ENCODE measurements at regions not wholly inside any gene's neighbourhood (a gene's known extent, or its start where the extent isn't known, plus 50 kb on each side); places are given as distances from the start of the nearest gene placed in this dataset.

GRCh38 chr7:38006559-38006958 lies 86.1 kb downstream of the EPDR1 start:
- H3K4me1 Mint-ChIP-seq: peaks cover 6 to 8% of the 10 kb centered on the region in 2 experiments; a peak in 3 of 4 replicates

More at GRCh38 chr7:38006559-38006958, 86.1 kb downstream of the EPDR1 start:
- Histone ChIP-seq H3K79me1 (ENCODE audit: insufficient read depth, low read depth, low read length, poor library complexity, severe bottlenecking) (no peaks in the 10 kb centered on the region), H3K27ac (ENCODE audit: insufficient read length, low read depth, low read length) (no peak overlapping the region), H3K9ac (ENCODE audit: extremely low read depth, insufficient read length, low read length) (no peak overlapping the region), H2BK120ac (ENCODE audit: low read depth, low read length, poor library complexity, severe bottlenecking) (no peak overlapping the region), H2BK15ac (ENCODE audit: low read depth, low read length) (no peak overlapping the region), H3K27me3 (ENCODE audit: insufficient read depth, low read length) (no peaks in the 10 kb centered on the region), H4K91ac (ENCODE audit: insufficient read length, low read depth, low read length) (no peak overlapping the region), H3K18ac (ENCODE audit: insufficient read length, low read depth, low read length) (no peak overlapping the region), H2AK5ac (ENCODE audit: insufficient read length, low read length) (no peak overlapping the region), H4K20me1 (ENCODE audit: control insufficient read depth, insufficient read depth, insufficient read length) (no peaks in the 10 kb centered on the region), H2BK5ac (ENCODE audit: insufficient read length, low read length) (no peak overlapping the region), H2AFZ (ENCODE audit: low read length) (no peak overlapping the region), H2BK12ac (ENCODE audit: insufficient read length, low read depth, low read length) (no peak overlapping the region), H3K79me2 (ENCODE audit: insufficient read depth, low read length) (no peaks in the 10 kb centered on the region), H3K14ac (ENCODE audit: insufficient read depth, low read length) (no peak overlapping the region), H3K4me2 (ENCODE audit: insufficient read depth, insufficient read length, low read length) (no peak overlapping the region), H3K56ac (ENCODE audit: insufficient read length, low read depth, low read length) (no peak overlapping the region), H3K4ac (ENCODE audit: low read depth, low read length) (no peak overlapping the region), H3K9me3 (ENCODE audit: control insufficient read depth, low read depth, low read length) (no peaks in the 10 kb centered on the region), H4K5ac (ENCODE audit: insufficient read length, low read depth, low read length) (no peak overlapping the region), H2BK20ac (ENCODE audit: low read depth, low read length, poor library complexity, severe bottlenecking) (no peak overlapping the region), H3K23ac (ENCODE audit: insufficient read length, low read depth, low read length) (no peak overlapping the region), H4K8ac (replicated peaks; ENCODE audit: insufficient read length, low read depth, low read length) (no peak overlapping the region), H3K23me2 (ENCODE audit: insufficient read length, low read depth, low read length, poor library complexity, severe bottlenecking) (no peaks in the 10 kb centered on the region), H3K4me1 (ENCODE audit: insufficient read depth, low read length) (no peaks in the 10 kb centered on the region), H3T11ph (ENCODE audit: low read length) (no peak overlapping the region)
- H3K4me3 Mint-ChIP-seq: no peak overlapping the region
- WGBS (ENCODE audit: extremely low coverage, insufficient read length, low lambda C conversion rate): no CpG with 5 or more reads among the region's 2 CpGs
- peaks cover 11 to 14% of the 10 kb centered on the region in 2 experiments for H3K9me3 Mint-ChIP-seq
- H3K36me3 Mint-ChIP-seq (ENCODE audit: insufficient read depth in 1 of 3, low read depth in 3 of 3): peaks cover 0 to 15% (median 3%) of the 10 kb centered on the region in 3 experiments; a peak in 4 of 7 replicates
- H3K27ac Mint-ChIP-seq: no peak overlapping the region
- TF ChIP-seq CTCF (conservative IDR thresholded peaks at IDR 0.05): no peak
- no peak for DNase-seq
- H3K27me3 Mint-ChIP-seq (ENCODE audit: low read depth): peaks cover 2% of the 10 kb centered on the region
